ENCODE measurements at regions not wholly inside any gene's neighbourhood (a gene's known extent, or its start where the extent isn't known, plus 50 kb on each side); places are given as distances from the start of the nearest gene placed in this dataset.

DNA sequence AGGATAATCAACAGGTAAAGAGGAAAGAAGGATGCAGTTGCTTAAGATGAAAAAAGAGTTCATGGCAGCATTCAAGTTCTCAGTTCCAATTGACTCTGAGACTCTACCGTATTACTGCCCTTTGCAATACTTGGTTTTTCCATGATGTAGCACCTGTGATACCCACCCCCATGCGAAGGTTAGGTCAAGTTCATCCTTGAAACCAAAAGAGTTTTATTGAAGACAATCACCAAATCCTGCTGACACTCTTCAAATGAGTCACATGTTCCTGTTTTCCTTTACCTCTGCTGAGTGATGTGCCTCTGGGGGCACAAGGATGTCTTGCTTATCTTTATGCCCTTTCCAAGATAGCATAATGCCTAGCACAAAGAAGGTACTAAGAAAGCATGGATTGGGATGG, 111.3 kb upstream of the SLC7A14 start:
- TF ChIP-seq, protein P1, sequence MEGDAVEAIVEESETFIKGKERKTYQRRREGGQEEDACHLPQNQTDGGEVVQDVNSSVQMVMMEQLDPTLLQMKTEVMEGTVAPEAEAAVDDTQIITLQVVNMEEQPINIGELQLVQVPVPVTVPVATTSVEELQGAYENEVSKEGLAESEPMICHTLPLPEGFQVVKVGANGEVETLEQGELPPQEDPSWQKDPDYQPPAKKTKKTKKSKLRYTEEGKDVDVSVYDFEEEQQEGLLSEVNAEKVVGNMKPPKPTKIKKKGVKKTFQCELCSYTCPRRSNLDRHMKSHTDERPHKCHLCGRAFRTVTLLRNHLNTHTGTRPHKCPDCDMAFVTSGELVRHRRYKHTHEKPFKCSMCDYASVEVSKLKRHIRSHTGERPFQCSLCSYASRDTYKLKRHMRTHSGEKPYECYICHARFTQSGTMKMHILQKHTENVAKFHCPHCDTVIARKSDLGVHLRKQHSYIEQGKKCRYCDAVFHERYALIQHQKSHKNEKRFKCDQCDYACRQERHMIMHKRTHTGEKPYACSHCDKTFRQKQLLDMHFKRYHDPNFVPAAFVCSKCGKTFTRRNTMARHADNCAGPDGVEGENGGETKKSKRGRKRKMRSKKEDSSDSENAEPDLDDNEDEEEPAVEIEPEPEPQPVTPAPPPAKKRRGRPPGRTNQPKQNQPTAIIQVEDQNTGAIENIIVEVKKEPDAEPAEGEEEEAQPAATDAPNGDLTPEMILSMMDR (IDR thresholded peaks at IDR 0.05; ENCODE audit: insufficient read depth, low read depth, low read length) = no peak
- TF ChIP-seq EZH2 (IDR thresholded peaks at IDR 0.05; ENCODE audit: insufficient read depth, low read length) = no peak
